ENCODE measurements at regions not wholly inside any gene's neighbourhood (a gene's known extent, or its start where the extent isn't known, plus 50 kb on each side); places are given as distances from the start of the nearest gene placed in this dataset.

- ATAC-seq (no peak), DNase-seq (no peak)
- no peaks in the 10 kb centered on the region for H3K4me1 ChIP-seq (ENCODE audit: low read depth)
- no peaks in the 10 kb centered on the region for H3K9me3 ChIP-seq
- intact Hi-C loops (cut with DNase I, micrococcal nuclease): no loop called here
- no peak for TF ChIP-seq CTCF (IDR thresholded peaks at IDR 0.05)
- H3K4me3 ChIP-seq: no peak overlapping the region
- no peaks in the 10 kb centered on the region for H3K36me3 ChIP-seq (ENCODE audit: low read depth)
Observed at GRCh38 chr18:27696148-27696547, 480.8 kb downstream of the CDH2 start.

GRCh38 chr18:27695503-27695902, 481.4 kb downstream of the CDH2 start:
- Histone ChIP-seq H3K9me3 (no peaks in the 10 kb centered on the region), H3K4me1 (ENCODE audit: low read depth) (no peaks in the 10 kb centered on the region), H3K36me3 (ENCODE audit: low read depth) (no peaks in the 10 kb centered on the region), H3K4me3 (no peak overlapping the region)
- DNase-seq (no peak), ATAC-seq (no peak)
- intact Hi-C loops (cut with DNase I, micrococcal nuclease): no loop called here
- TF ChIP-seq CTCF (IDR thresholded peaks at IDR 0.05): no peak

GRCh38 chr18:27695052-27695451, 481.9 kb downstream of the CDH2 start:
- TF ChIP-seq CTCF (IDR thresholded peaks at IDR 0.05): no peak
- H3K4me1 ChIP-seq (ENCODE audit: low read depth): no peaks in the 10 kb centered on the region
- H3K9me3 ChIP-seq: no peaks in the 10 kb centered on the region
- no peak overlapping the region for H3K4me3 ChIP-seq
- DNase-seq: no peak
- no peaks in the 10 kb centered on the region for H3K36me3 ChIP-seq (ENCODE audit: low read depth)
- no peak for ATAC-seq
- intact Hi-C loops (cut with DNase I, micrococcal nuclease): no loop called here

- no peak overlapping the region for H3K4me3 ChIP-seq
- H3K4me1 ChIP-seq (ENCODE audit: low read depth): no peaks in the 10 kb centered on the region
- H3K9me3 ChIP-seq: no peaks in the 10 kb centered on the region
- intact Hi-C loops (cut with DNase I, micrococcal nuclease): no loop called here
- no peak for TF ChIP-seq CTCF (IDR thresholded peaks at IDR 0.05)
- ATAC-seq (no peak), DNase-seq (no peak)
- no peaks in the 10 kb centered on the region for H3K36me3 ChIP-seq (ENCODE audit: low read depth)
Observed at GRCh38 chr18:27688581-27688980, 488.3 kb downstream of the CDH2 start.

GRCh38 chr18:27687351-27687979, 489.5 kb downstream of the CDH2 start:
- DNase-seq (no peak), ATAC-seq (no peak)
- TF ChIP-seq CTCF (IDR thresholded peaks at IDR 0.05): no peak
- no peak overlapping the region for H3K4me3 ChIP-seq
- no peaks in the 10 kb centered on the region for H3K9me3 ChIP-seq
- H3K4me1 ChIP-seq (ENCODE audit: low read depth): no peaks in the 10 kb centered on the region
- intact Hi-C loops (cut with DNase I, micrococcal nuclease): no loop called here
- no peaks in the 10 kb centered on the region for H3K36me3 ChIP-seq (ENCODE audit: low read depth)
